A673 (cell line): ENCODE measurements at regions not wholly inside any gene's neighbourhood (a gene's known extent, or its start where the extent isn't known, plus 50 kb on each side); places are given as distances from the start of the nearest gene placed in this dataset.

Experiments used
- CTCF ChIP-seq: fragments of 300-800, 200-600 bp; sonication (generic); conservative IDR thresholded peaks from 2 replicates; pipeline ENCODE4 v1.5.1; 2017; ENCODE audit warnings: low read depth, mild to moderate bottlenecking, antibody characterized with exemption, low read length, moderate library complexity, mixed read lengths
- EZH2 ChIP-seq: fragments of 200-600 bp; sonication (generic); IDR thresholded peaks from 2 replicates; pipeline ENCODE4 v1.6.1; 2017; ENCODE audit warnings: borderline replicate concordance, low read depth, mild to moderate bottlenecking, mixed read lengths, antibody characterized with exemption, low read length; ENCODE audit not compliant: poor library complexity, severe bottlenecking

DNA sequence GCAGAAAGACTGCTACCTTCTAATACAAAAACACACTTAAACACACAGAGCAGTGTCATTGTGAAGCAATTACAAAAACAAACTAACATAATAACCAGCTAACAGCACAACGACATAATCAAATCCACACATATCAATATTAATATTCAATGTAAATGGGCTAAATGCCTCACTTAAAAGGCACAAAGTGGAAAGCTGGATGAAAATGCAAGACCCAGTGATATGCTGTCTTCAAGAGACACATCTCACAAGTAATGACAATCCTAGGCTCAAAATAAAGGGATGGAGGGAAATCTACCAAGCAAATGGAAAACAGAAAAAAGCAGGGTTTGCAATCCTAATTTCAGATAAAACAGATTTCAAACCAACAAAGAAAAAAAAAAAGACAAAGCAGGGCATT lies 67.8 kb upstream of the HTR1E start:
- TF ChIP-seq EZH2 (no peak), CTCF (no peak)
